ENCODE measurements at regions not wholly inside any gene's neighbourhood (a gene's known extent, or its start where the extent isn't known, plus 50 kb on each side); places are given as distances from the start of the nearest gene placed in this dataset.

DNA sequence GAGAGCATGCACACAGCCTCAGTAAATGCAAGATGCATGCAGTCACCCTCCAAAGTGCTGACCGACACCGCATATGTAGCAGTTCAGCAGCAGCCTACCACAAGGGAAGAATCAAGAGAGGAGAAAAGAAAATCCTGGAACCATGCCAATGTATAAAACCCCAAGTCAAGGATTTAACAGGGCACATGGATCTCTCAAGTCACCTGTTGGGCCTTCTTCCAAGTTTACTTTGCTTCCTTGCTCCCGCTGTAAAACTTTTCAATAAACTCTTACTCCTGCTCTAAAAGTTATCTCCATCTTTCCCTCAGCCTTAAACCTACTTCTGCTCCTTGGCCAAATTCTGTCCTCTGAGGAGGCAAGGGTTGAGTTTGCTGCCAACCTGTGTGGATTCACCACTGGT lies 147.8 kb upstream of the MAP2 start:
- TF ChIP-seq EZH2 (IDR thresholded peaks at IDR 0.05; ENCODE audit: low read length, missing control alignments), result no peak
- TF ChIP-seq, protein P1, sequence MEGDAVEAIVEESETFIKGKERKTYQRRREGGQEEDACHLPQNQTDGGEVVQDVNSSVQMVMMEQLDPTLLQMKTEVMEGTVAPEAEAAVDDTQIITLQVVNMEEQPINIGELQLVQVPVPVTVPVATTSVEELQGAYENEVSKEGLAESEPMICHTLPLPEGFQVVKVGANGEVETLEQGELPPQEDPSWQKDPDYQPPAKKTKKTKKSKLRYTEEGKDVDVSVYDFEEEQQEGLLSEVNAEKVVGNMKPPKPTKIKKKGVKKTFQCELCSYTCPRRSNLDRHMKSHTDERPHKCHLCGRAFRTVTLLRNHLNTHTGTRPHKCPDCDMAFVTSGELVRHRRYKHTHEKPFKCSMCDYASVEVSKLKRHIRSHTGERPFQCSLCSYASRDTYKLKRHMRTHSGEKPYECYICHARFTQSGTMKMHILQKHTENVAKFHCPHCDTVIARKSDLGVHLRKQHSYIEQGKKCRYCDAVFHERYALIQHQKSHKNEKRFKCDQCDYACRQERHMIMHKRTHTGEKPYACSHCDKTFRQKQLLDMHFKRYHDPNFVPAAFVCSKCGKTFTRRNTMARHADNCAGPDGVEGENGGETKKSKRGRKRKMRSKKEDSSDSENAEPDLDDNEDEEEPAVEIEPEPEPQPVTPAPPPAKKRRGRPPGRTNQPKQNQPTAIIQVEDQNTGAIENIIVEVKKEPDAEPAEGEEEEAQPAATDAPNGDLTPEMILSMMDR (conservative IDR thresholded peaks at IDR 0.05 in 1 of 2, IDR thresholded peaks at IDR 0.05 in 1 of 2; ENCODE audit: low read depth in 1 of 2, low read length in 2 of 2), result no peak
